Trophoblast cell (in vitro differentiated cells and primary cell): ENCODE measurements at regions not wholly inside any gene's neighbourhood (a gene's known extent, or its start where the extent isn't known, plus 50 kb on each side); places are given as distances from the start of the nearest gene placed in this dataset.
A peak's percentile ranks its signal among the peaks of the same experiment; 100 is the strongest.

ENCODE experiments used
- DNase-seq, 2 donors: peaks; one replicate each; pipeline ENCODE4 v3.0.0-alpha.2; 2016
- H2AFZ ChIP-seq: 2 replicates; pipeline ENCODE4 v1.6.1; 2013; ENCODE audit warnings: low read length, moderate library complexity, mild to moderate bottlenecking; ENCODE audit not compliant: insufficient read depth, poor library complexity
- H2AK5ac ChIP-seq: 2 replicates; pipeline ENCODE4 v1.6.1; 2013; ENCODE audit warnings: mild to moderate bottlenecking, low read length
- H2BK120ac ChIP-seq: 2 replicates; pipeline ENCODE4 v1.6.1; 2013; ENCODE audit warnings: low read length, mild to moderate bottlenecking, moderate library complexity; ENCODE audit not compliant: insufficient read depth, poor library complexity
- H2BK12ac ChIP-seq: 2 replicates; pipeline ENCODE4 v1.6.1; 2013; ENCODE audit warnings: mild to moderate bottlenecking, low read length, moderate library complexity
- H2BK5ac ChIP-seq: 2 replicates; pipeline ENCODE4 v1.6.1; 2013; ENCODE audit warnings: low read length, low read depth, moderate library complexity, mild to moderate bottlenecking; ENCODE audit not compliant: poor library complexity
- H3K14ac ChIP-seq: 2 replicates; pipeline ENCODE4 v1.6.1; 2013; ENCODE audit warnings: mild to moderate bottlenecking, low read length
- H3K18ac ChIP-seq: 2 replicates; pipeline ENCODE4 v1.6.1; 2013; ENCODE audit warnings: mild to moderate bottlenecking, low read length
- H3K23ac ChIP-seq: 2 replicates; pipeline ENCODE4 v1.6.1; 2013; ENCODE audit warnings: low read length
- H3K27ac ChIP-seq: 2 replicates; pipeline ENCODE4 v1.5.1; 2013; ENCODE audit warnings: low read depth, mild to moderate bottlenecking, inconsistent platforms, low read length, moderate library complexity
- H3K27me3 ChIP-seq: 2 replicates; pipeline ENCODE4 v1.6.1; 2013; ENCODE audit warnings: inconsistent platforms, mild to moderate bottlenecking, low read length, moderate library complexity; ENCODE audit not compliant: insufficient read depth
- H3K36me3 ChIP-seq, 2 experiments: 1 replicate in 1 of 2; 2 replicates in 1 of 2; pipeline ENCODE4 v1.6.1; 2013; ENCODE audit warnings: low read length in 2 of 2, mild to moderate bottlenecking in 2 of 2, moderate library complexity in 1 of 2; ENCODE audit not compliant: insufficient read depth in 2 of 2, control insufficient read depth in 1 of 2
- H3K4ac ChIP-seq: 2 replicates; pipeline ENCODE4 v1.6.1; 2013; ENCODE audit warnings: low read depth, mild to moderate bottlenecking, low read length, moderate library complexity
- H3K4me1 ChIP-seq, 2 experiments: 1 replicate in 1 of 2; 2 replicates in 1 of 2; pipeline ENCODE4 v1.6.1; 2013; ENCODE audit warnings: low read length in 2 of 2, mild to moderate bottlenecking in 2 of 2, moderate library complexity in 1 of 2; ENCODE audit not compliant: insufficient read depth in 2 of 2, control insufficient read depth in 1 of 2
- H3K4me2 ChIP-seq: 2 replicates; pipeline ENCODE4 v1.6.1; 2013; ENCODE audit warnings: inconsistent platforms, mild to moderate bottlenecking, low read length, moderate library complexity
- H3K4me3 ChIP-seq: 2 replicates; pipeline ENCODE4 v1.5.1; 2013; ENCODE audit warnings: mild to moderate bottlenecking, low read depth, low read length, inconsistent platforms
- H3K79me1 ChIP-seq: one replicate; pipeline ENCODE4 v1.6.1; 2013; ENCODE audit warnings: low read length
- H3K79me2 ChIP-seq: 2 replicates; pipeline ENCODE4 v1.6.1; 2013; ENCODE audit warnings: low read length, mild to moderate bottlenecking; ENCODE audit not compliant: control insufficient read depth, insufficient read depth, poor library complexity
- H3K9ac ChIP-seq: 2 replicates; pipeline ENCODE4 v1.6.1; 2013; ENCODE audit warnings: mild to moderate bottlenecking, low read length
- H3K9me3 ChIP-seq: 2 replicates; pipeline ENCODE4 v1.6.1; 2013; ENCODE audit warnings: low read depth, mild to moderate bottlenecking, control low read depth, inconsistent platforms, low read length; ENCODE audit not compliant: insufficient read depth
- H4K12ac ChIP-seq: 2 replicates; pipeline ENCODE4 v1.6.1; 2013; ENCODE audit warnings: low read depth, mild to moderate bottlenecking, low read length, moderate library complexity
- H4K8ac ChIP-seq: 2 replicates; pipeline ENCODE4 v1.6.1; 2013; ENCODE audit warnings: low read depth, mild to moderate bottlenecking, low read length, moderate library complexity
- H4K91ac ChIP-seq: one replicate; pipeline ENCODE4 v1.6.1; 2013; ENCODE audit warnings: low read depth, mild to moderate bottlenecking, low read length, moderate library complexity
- WGBS: extraction: QIAGEN DNeasy Blood & Tissue Kit; methylation state at CpG from one replicate; pipeline ENCODE4 v1.1.7; 2013; ENCODE audit warnings: missing lambda C conversion rate; ENCODE audit not compliant: insufficient read length, insufficient coverage; ENCODE audit errors: extremely low coverage; 5-methylcytosine and 5-hydroxymethylcytosine counted together

GRCh38 chr6:150299873-150300485 is 68.8 kb upstream of the IYD start:
- H3K27me3 ChIP-seq = no peaks in the 10 kb centered on the region

GRCh38 chr6:150301846-150302519 is 66.8 kb upstream of the IYD start:
- H3K79me1 ChIP-seq = no peaks in the 10 kb centered on the region
- H4K8ac ChIP-seq = no peak overlapping the region
- no peak overlapping the region for H3K23ac ChIP-seq
- H2BK12ac ChIP-seq = no peak overlapping the region
- no peak overlapping the region for H3K4ac ChIP-seq
- H3K4me2 ChIP-seq = no peak overlapping the region
- H3K9ac ChIP-seq = no peak overlapping the region
- no peak overlapping the region for H4K12ac ChIP-seq
- H2AK5ac ChIP-seq = no peak overlapping the region
- no peaks in the 10 kb centered on the region for H3K36me3 ChIP-seq
- no peak overlapping the region for H2AFZ ChIP-seq
- H4K91ac ChIP-seq = no peak overlapping the region
- no peaks in the 10 kb centered on the region for H3K4me1 ChIP-seq
- no peak overlapping the region for H3K18ac ChIP-seq
- DNase-seq = peak in 1 of 2 donors; percentile 28
- H2BK5ac ChIP-seq = no peak overlapping the region
- no peaks in the 10 kb centered on the region for H3K79me2 ChIP-seq
- H3K9me3 ChIP-seq = peaks cover 2% of the 10 kb centered on the region
- H3K14ac ChIP-seq = no peak overlapping the region
- no peaks in the 10 kb centered on the region for H3K27me3 ChIP-seq
- no peak overlapping the region for H3K4me3 ChIP-seq
- no peak overlapping the region for H3K27ac ChIP-seq
- H2BK120ac ChIP-seq = no peak overlapping the region
- WGBS = no CpG with 5 or more reads among the region's 6 CpGs

More at GRCh38 chr6:150299873-150300485, 68.8 kb upstream of the IYD start:
- no peak for DNase-seq
- Histone ChIP-seq H2BK120ac (no peak overlapping the region), H4K8ac (no peak overlapping the region), H2AK5ac (no peak overlapping the region), H3K36me3 (no peaks in the 10 kb centered on the region), H3K9ac (no peak overlapping the region), H3K4me3 (no peak overlapping the region), H3K4me2 (no peak overlapping the region), H3K4me1 (no peaks in the 10 kb centered on the region), H3K4ac (no peak overlapping the region), H2BK5ac (no peak overlapping the region), H4K12ac (no peak overlapping the region), H3K14ac (no peak overlapping the region), H2AFZ (no peak overlapping the region), H2BK12ac (no peak overlapping the region), H3K23ac (no peak overlapping the region), H4K91ac (no peak overlapping the region), H3K79me2 (no peaks in the 10 kb centered on the region), H3K79me1 (no peaks in the 10 kb centered on the region), H3K18ac (no peak overlapping the region), H3K9me3 (peaks cover 10% of the 10 kb centered on the region), H3K27ac (no peak overlapping the region)
- WGBS = no CpG with 5 or more reads among the region's 10 CpGs

GRCh38 chr6:150302520-150303176 is 66.2 kb upstream of the IYD start:
- Histone ChIP-seq H2BK120ac (no peak overlapping the region), H3K79me2 (no peaks in the 10 kb centered on the region), H3K9ac (no peak overlapping the region), H4K91ac (no peak overlapping the region), H3K79me1 (no peaks in the 10 kb centered on the region), H2BK12ac (no peak overlapping the region), H3K4me1 (no peaks in the 10 kb centered on the region), H3K23ac (no peak overlapping the region), H3K4me2 (no peak overlapping the region), H3K36me3 (no peaks in the 10 kb centered on the region), H2AFZ (no peak overlapping the region), H4K8ac (no peak overlapping the region), H3K27me3 (no peaks in the 10 kb centered on the region), H3K27ac (no peak overlapping the region), H2AK5ac (no peak overlapping the region), H3K4ac (no peak overlapping the region), H3K18ac (no peak overlapping the region), H3K9me3 (no peaks in the 10 kb centered on the region), H3K14ac (no peak overlapping the region), H3K4me3 (no peak overlapping the region), H4K12ac (no peak overlapping the region), H2BK5ac (no peak overlapping the region)
- DNase-seq = no peak
- WGBS = no CpG with 5 or more reads among the region's 7 CpGs

GRCh38 chr6:150303256-150303655 is 65.6 kb upstream of the IYD start:
- H3K18ac ChIP-seq = no peak overlapping the region
- no peak overlapping the region for H4K8ac ChIP-seq
- no peak for DNase-seq
- no peaks in the 10 kb centered on the region for H3K27me3 ChIP-seq
- H3K79me1 ChIP-seq = no peaks in the 10 kb centered on the region
- no peak overlapping the region for H3K14ac ChIP-seq
- H2BK5ac ChIP-seq = no peak overlapping the region
- no peaks in the 10 kb centered on the region for H3K4me1 ChIP-seq
- H3K9me3 ChIP-seq = no peaks in the 10 kb centered on the region
- no peak overlapping the region for H3K9ac ChIP-seq
- no peak overlapping the region for H4K91ac ChIP-seq
- H2BK120ac ChIP-seq = no peak overlapping the region
- no peak overlapping the region for H3K27ac ChIP-seq
- H3K4me2 ChIP-seq = no peak overlapping the region
- no peak overlapping the region for H3K23ac ChIP-seq
- H2AFZ ChIP-seq = no peak overlapping the region
- no peak overlapping the region for H2AK5ac ChIP-seq
- no peaks in the 10 kb centered on the region for H3K79me2 ChIP-seq
- H2BK12ac ChIP-seq = no peak overlapping the region
- no peak overlapping the region for H3K4ac ChIP-seq
- H3K36me3 ChIP-seq = no peaks in the 10 kb centered on the region
- WGBS = no CpG with 5 or more reads among the region's 2 CpGs
- no peak overlapping the region for H3K4me3 ChIP-seq
- H4K12ac ChIP-seq = no peak overlapping the region
